Mesenchymal stem cell (in vitro differentiated cells and primary cell): ENCODE measurements at regions not wholly inside any gene's neighbourhood (a gene's known extent, or its start where the extent isn't known, plus 50 kb on each side); places are given as distances from the start of the nearest gene placed in this dataset.

Experiments used
- DNase-seq: peaks from one replicate; pipeline ENCODE4 v3.0.0-alpha.2; 2013
- H2AFZ ChIP-seq: one replicate; pipeline ENCODE4 v1.6.1; 2013; ENCODE audit warnings: low read depth, mild to moderate bottlenecking, control low read depth, inconsistent platforms, low read length, moderate library complexity
- H2AK5ac ChIP-seq: 2 replicates; pipeline ENCODE4 v1.6.1; 2013; ENCODE audit warnings: low read length, moderate library complexity, mild to moderate bottlenecking, inconsistent platforms; ENCODE audit not compliant: severe bottlenecking
- H2BK120ac ChIP-seq: one replicate; pipeline ENCODE4 v1.6.1; 2013; ENCODE audit warnings: low read depth, mild to moderate bottlenecking, inconsistent platforms, low read length, moderate library complexity
- H2BK12ac ChIP-seq, 2 experiments: one replicate each; pipeline ENCODE4 v1.6.1; 2013; ENCODE audit warnings: inconsistent platforms in 2 of 2, low read length in 2 of 2, mild to moderate bottlenecking in 2 of 2, moderate library complexity in 2 of 2, control low read depth in 1 of 2
- H2BK15ac ChIP-seq: one replicate; pipeline ENCODE4 v1.6.1; 2013; ENCODE audit warnings: mild to moderate bottlenecking, low read depth, inconsistent platforms; ENCODE audit not compliant: poor library complexity, severe bottlenecking
- H2BK5ac ChIP-seq: 2 replicates; pipeline ENCODE4 v1.6.1; 2013; ENCODE audit warnings: low read depth, mild to moderate bottlenecking, low read length, control low read depth, inconsistent platforms; ENCODE audit not compliant: poor library complexity, severe bottlenecking
- H3K14ac ChIP-seq, 2 experiments: one replicate each; pipeline ENCODE4 v1.6.1; 2013; ENCODE audit warnings: inconsistent platforms in 2 of 2, low read length in 2 of 2, control low read depth in 1 of 2, mild to moderate bottlenecking in 1 of 2, moderate library complexity in 1 of 2
- H3K18ac ChIP-seq, 2 experiments: one replicate each; pipeline ENCODE4 v1.6.1; 2013; ENCODE audit warnings: inconsistent platforms in 2 of 2, low read length in 2 of 2, control low read depth in 1 of 2, low read depth in 1 of 2, mild to moderate bottlenecking in 1 of 2
- H3K23ac ChIP-seq, 2 experiments: one replicate each; pipeline ENCODE4 v1.6.1; 2013; ENCODE audit warnings: inconsistent platforms in 2 of 2, low read length in 2 of 2, mild to moderate bottlenecking in 2 of 2, moderate library complexity in 2 of 2, control low read depth in 1 of 2
- H3K27ac ChIP-seq: 2 replicates; pipeline ENCODE4 v1.5.1; 2013; ENCODE audit warnings: mild to moderate bottlenecking, moderate library complexity, low read length, control low read depth, inconsistent platforms; ENCODE audit not compliant: poor library complexity, severe bottlenecking
- H3K27me3 ChIP-seq, 2 experiments: 2 replicates each; pipeline versions ENCODE4 v1.6.1 to v1.7.0; 2013; ENCODE audit warnings: low read length in 2 of 2, mild to moderate bottlenecking in 2 of 2, moderate library complexity in 2 of 2, control low read depth in 1 of 2, inconsistent platforms in 1 of 2; ENCODE audit not compliant: control insufficient read depth in 1 of 2, insufficient read depth in 1 of 2
- H3K36me3 ChIP-seq, 2 experiments: 2 replicates each; pipeline versions ENCODE4 v1.6.1 to v1.7.0; 2013; ENCODE audit warnings: low read length in 2 of 2, control low read depth in 1 of 2, inconsistent platforms in 1 of 2, low read depth in 1 of 2, mild to moderate bottlenecking in 1 of 2; ENCODE audit not compliant: insufficient read depth in 2 of 2, control insufficient read depth in 1 of 2
- H3K4ac ChIP-seq, 2 experiments: one replicate each; pipeline ENCODE4 v1.6.1; 2013; ENCODE audit warnings: inconsistent platforms in 2 of 2, low read length in 2 of 2, mild to moderate bottlenecking in 2 of 2, moderate library complexity in 2 of 2, control low read depth in 1 of 2, low read depth in 1 of 2
- H3K4me1 ChIP-seq: 2 replicates; pipeline ENCODE4 v1.6.1; 2013; ENCODE audit warnings: low read depth, low read length, control low read depth; ENCODE audit not compliant: control insufficient read depth, insufficient read depth
- H3K4me2 ChIP-seq: 2 replicates; pipeline ENCODE4 v1.6.1; 2013; ENCODE audit warnings: low read length, mild to moderate bottlenecking, inconsistent platforms; ENCODE audit not compliant: poor library complexity, severe bottlenecking
- H3K4me3 ChIP-seq, 2 experiments: 2 replicates each; pipeline versions ENCODE4 v1.5.1 to v1.7.0; 2013; ENCODE audit warnings: low read length in 2 of 2, mild to moderate bottlenecking in 2 of 2, control low read depth in 1 of 2, low read depth in 1 of 2; ENCODE audit not compliant: insufficient read depth in 1 of 2
- H3K79me1 ChIP-seq: replicated peaks from 2 replicates; pipeline ENCODE4 v1.6.1; 2013; ENCODE audit warnings: mild to moderate bottlenecking, control low read depth, low read length, inconsistent platforms; ENCODE audit not compliant: poor library complexity, severe bottlenecking
- H3K9ac ChIP-seq: 2 replicates; pipeline ENCODE4 v1.7.0; 2013; ENCODE audit warnings: mild to moderate bottlenecking, low read length, moderate library complexity
- H3K9me3 ChIP-seq: 2 replicates; pipeline ENCODE4 v1.7.0; 2013; ENCODE audit warnings: mild to moderate bottlenecking, low read length; ENCODE audit not compliant: control insufficient read depth
- H4K8ac ChIP-seq: one replicate; pipeline ENCODE4 v1.6.1; 2013; ENCODE audit warnings: inconsistent platforms, mild to moderate bottlenecking, low read length, moderate library complexity
- H4K91ac ChIP-seq: one replicate; pipeline ENCODE4 v1.6.1; 2013; ENCODE audit warnings: mild to moderate bottlenecking, low read length, inconsistent platforms
- WGBS: methylation state at CpG from one replicate; pipeline ENCODE4 v1.1.7; 2013; ENCODE audit warnings: mixed read lengths; 5-methylcytosine and 5-hydroxymethylcytosine counted together

DNA sequence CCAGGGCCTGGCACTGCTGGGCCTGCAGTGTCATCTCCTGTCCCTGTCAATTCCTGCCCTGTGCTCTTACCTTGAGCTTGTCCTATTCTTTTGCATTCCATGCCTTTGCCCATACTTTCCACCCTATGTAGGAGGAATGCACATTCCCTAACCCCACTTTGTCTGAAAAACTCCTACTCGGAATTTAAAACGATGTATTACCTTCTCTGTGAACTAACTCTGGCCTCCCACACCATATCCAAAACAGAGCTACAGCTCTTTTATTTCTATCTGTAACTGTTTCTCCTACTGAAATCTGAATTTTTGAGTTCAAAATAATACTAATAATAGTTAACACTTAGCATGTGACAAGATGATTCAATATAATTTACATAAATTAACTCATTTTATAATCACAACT is 353.7 kb downstream of the FRK start:
- Histone ChIP-seq H3K4ac (no peak overlapping the region), H3K4me3 (no peak overlapping the region), H2BK120ac (no peak overlapping the region), H2AK5ac (no peak overlapping the region), H4K8ac (no peak overlapping the region), H3K9ac (no peak overlapping the region), H3K4me2 (no peak overlapping the region), H3K27me3 (no peaks in the 10 kb centered on the region), H3K4me1 (no peaks in the 10 kb centered on the region), H3K14ac (no peak overlapping the region), H2BK12ac (no peak overlapping the region), H2BK5ac (no peak overlapping the region), H3K18ac (no peak overlapping the region), H3K9me3 (peaks cover 9% of the 10 kb centered on the region), H3K79me1 (no peaks in the 10 kb centered on the region), H2BK15ac (no peak overlapping the region), H3K36me3 (no peaks in the 10 kb centered on the region), H4K91ac (no peak overlapping the region), H2AFZ (no peak overlapping the region), H3K27ac (no peak overlapping the region), H3K23ac (no peak overlapping the region)
- 92% methylated on average over 2 of the region's 2 CpGs for WGBS
- no peak for DNase-seq

GRCh38 chr6:115706324-115706723 is 354.4 kb downstream of the FRK start:
- Histone ChIP-seq H3K9ac (no peak overlapping the region), H2BK120ac (no peak overlapping the region), H4K91ac (no peak overlapping the region), H2AK5ac (no peak overlapping the region), H3K4ac (no peak overlapping the region), H3K4me2 (no peak overlapping the region), H2BK12ac (no peak overlapping the region), H3K23ac (no peak overlapping the region), H2BK15ac (no peak overlapping the region), H2BK5ac (no peak overlapping the region), H4K8ac (no peak overlapping the region), H2AFZ (no peak overlapping the region), H3K9me3 (peaks cover 9% of the 10 kb centered on the region), H3K27ac (no peak overlapping the region), H3K79me1 (no peaks in the 10 kb centered on the region), H3K4me3 (no peak overlapping the region), H3K18ac (no peak overlapping the region), H3K4me1 (no peaks in the 10 kb centered on the region), H3K36me3 (no peaks in the 10 kb centered on the region), H3K27me3 (no peaks in the 10 kb centered on the region), H3K14ac (no peak overlapping the region)
- DNase-seq, result no peak

- H2BK12ac ChIP-seq, result no peak overlapping the region
- H3K9ac ChIP-seq, result no peak overlapping the region
- H3K23ac ChIP-seq, result no peak overlapping the region
- H3K27ac ChIP-seq, result no peak overlapping the region
- no peak overlapping the region for H3K4me2 ChIP-seq
- H3K4me1 ChIP-seq, result no peaks in the 10 kb centered on the region
- H2AK5ac ChIP-seq, result no peak overlapping the region
- 90% methylated on average over 3 of the region's 3 CpGs for WGBS
- peaks cover 9% of the 10 kb centered on the region for H3K9me3 ChIP-seq
- no peak for DNase-seq
- no peak overlapping the region for H3K14ac ChIP-seq
- no peak overlapping the region for H2BK5ac ChIP-seq
- no peak overlapping the region for H4K8ac ChIP-seq
- no peak overlapping the region for H2AFZ ChIP-seq
- H3K27me3 ChIP-seq, result no peaks in the 10 kb centered on the region
- H3K18ac ChIP-seq, result no peak overlapping the region
- H4K91ac ChIP-seq, result no peak overlapping the region
- H3K4me3 ChIP-seq, result no peak overlapping the region
- H3K79me1 ChIP-seq, result no peaks in the 10 kb centered on the region
- H3K36me3 ChIP-seq, result no peaks in the 10 kb centered on the region
- H2BK15ac ChIP-seq, result no peak overlapping the region
- H2BK120ac ChIP-seq, result no peak overlapping the region
- H3K4ac ChIP-seq, result no peak overlapping the region
Observed at GRCh38 chr6:115704028-115704427, 356.7 kb downstream of the FRK start.

DNA sequence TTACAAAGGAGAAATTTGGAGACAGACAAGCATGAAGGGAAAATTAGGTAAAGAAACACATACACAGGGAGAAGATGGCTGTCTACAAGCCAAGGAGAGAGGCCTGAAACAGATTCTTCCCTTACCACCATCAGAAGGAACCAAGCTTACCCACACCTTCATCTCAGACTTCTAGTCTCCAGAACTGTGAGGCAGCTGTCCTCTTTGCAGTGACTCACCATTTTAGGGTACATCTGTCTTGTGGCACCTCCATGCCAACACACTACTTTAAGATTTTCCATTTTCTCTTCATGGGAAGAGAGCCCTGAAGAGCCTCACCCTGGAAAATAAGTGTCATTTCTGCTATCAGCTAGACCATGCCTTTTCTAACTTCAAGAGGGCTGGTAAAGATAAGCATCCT is 369.3 kb downstream of the FRK start:
- no peak for DNase-seq
- no peak overlapping the region for H3K18ac ChIP-seq
- no peak overlapping the region for H4K8ac ChIP-seq
- H2BK12ac ChIP-seq, result no peak overlapping the region
- no peak overlapping the region for H3K4ac ChIP-seq
- no peak overlapping the region for H3K27ac ChIP-seq
- no peak overlapping the region for H3K14ac ChIP-seq
- no peak overlapping the region for H2BK5ac ChIP-seq
- H3K4me3 ChIP-seq, result no peak overlapping the region
- H2AK5ac ChIP-seq, result no peak overlapping the region
- no peak overlapping the region for H4K91ac ChIP-seq
- no peak overlapping the region for H2BK15ac ChIP-seq
- no peaks in the 10 kb centered on the region for H3K79me1 ChIP-seq
- H3K23ac ChIP-seq, result no peak overlapping the region
- H3K27me3 ChIP-seq, result no peaks in the 10 kb centered on the region
- H3K4me2 ChIP-seq, result no peak overlapping the region
- no peak overlapping the region for H2AFZ ChIP-seq
- no peaks in the 10 kb centered on the region for H3K36me3 ChIP-seq
- H3K9me3 ChIP-seq, result no peaks in the 10 kb centered on the region
- H2BK120ac ChIP-seq, result no peak overlapping the region
- H3K4me1 ChIP-seq, result no peaks in the 10 kb centered on the region
- H3K9ac ChIP-seq, result no peak overlapping the region
